Activated naive CD8-positive, alpha-beta T cell treated with anti-CD3 and anti-CD28 coated beads, Interleukin-2, amount 10 ng/mL, durations not matched to agents 7 days and 5 days (primary cell): ENCODE measurements at regions not wholly inside any gene's neighbourhood (a gene's known extent, or its start where the extent isn't known, plus 50 kb on each side); places are given as distances from the start of the nearest gene placed in this dataset.
A peak's percentile ranks its signal among the peaks of the same experiment; 100 is the strongest.

Experiments used
- ATAC-seq: fragments of 150-1000 bp; cut with Tn5 transposase; one replicate; pipeline ENCODE4 v1.10.0; 2021; ENCODE audit warnings: low read depth, moderate library complexity
- POLR2A ChIA-PET: fragments of 350-600 bp; sonication (Branson Sonifier 250); formaldehyde crosslinking; loops from one replicate; lab custom pipeline; 2021; ENCODE audit warnings: antibody characterized with exemption; lab: Charles Lee
- DNase-seq: peaks from one replicate; pipeline ENCODE4 v3.0.0; 2021
- H3K27ac Mint-ChIP-seq: one replicate; pipeline ENCODE4 v1.8.0; 2022; ENCODE audit warnings: mild to moderate bottlenecking, mixed read lengths
- H3K27me3 Mint-ChIP-seq: one replicate; pipeline ENCODE4 v1.8.0; 2022; ENCODE audit warnings: mild to moderate bottlenecking, moderate library complexity, mixed read lengths
- H3K36me3 Mint-ChIP-seq: one replicate; pipeline ENCODE4 v1.8.0; 2021; ENCODE audit warnings: mild to moderate bottlenecking, mixed read lengths
- H3K4me1 Mint-ChIP-seq: one replicate; pipeline ENCODE4 v1.8.0; 2021; ENCODE audit warnings: mixed read lengths
- H3K4me3 Mint-ChIP-seq: one replicate; pipeline ENCODE4 v1.8.0; 2022; ENCODE audit warnings: mild to moderate bottlenecking, moderate library complexity, mixed read lengths
- H3K9me3 Mint-ChIP-seq: one replicate; pipeline ENCODE4 v1.8.0; 2021; ENCODE audit warnings: mixed read lengths

DNA sequence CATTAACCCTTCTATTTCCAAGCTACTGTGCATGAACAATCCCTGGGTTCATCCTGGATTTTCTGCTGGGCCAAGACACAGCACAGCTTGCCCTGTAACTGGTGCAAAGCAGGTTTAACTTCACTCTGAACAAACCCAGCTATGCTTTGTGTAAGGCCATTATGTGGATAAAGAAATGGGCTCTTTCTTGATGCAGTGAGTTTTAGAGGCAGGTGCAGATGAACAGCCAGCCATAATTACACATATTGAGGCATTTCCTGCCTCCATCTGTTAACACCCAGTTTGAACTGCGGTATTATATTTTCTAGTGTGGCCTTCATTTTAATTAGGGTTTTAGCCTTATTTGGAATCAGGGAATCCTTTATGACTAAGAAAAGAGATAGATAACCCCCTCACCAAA, 68.7 kb upstream of the ARX start:
- DNase-seq (no peak), ATAC-seq (no peak)
- Mint-ChIP-seq H3K4me1 (no peaks in the 10 kb centered on the region), H3K36me3 (no peaks in the 10 kb centered on the region), H3K27me3 (peaks cover 2% of the 10 kb centered on the region), H3K27ac (no peak overlapping the region), H3K4me3 (no peak overlapping the region), H3K9me3 (no peaks in the 10 kb centered on the region)
- POLR2A ChIA-PET = no interaction called here

GRCh38 chrX:25083661-25084060, 67.9 kb upstream of the ARX start:
- no peak for ATAC-seq
- no peaks in the 10 kb centered on the region for H3K9me3 Mint-ChIP-seq
- no peaks in the 10 kb centered on the region for H3K36me3 Mint-ChIP-seq
- POLR2A ChIA-PET = no interaction called here
- H3K4me3 Mint-ChIP-seq = no peak overlapping the region
- H3K4me1 Mint-ChIP-seq = no peaks in the 10 kb centered on the region
- peaks cover 2% of the 10 kb centered on the region for H3K27me3 Mint-ChIP-seq
- H3K27ac Mint-ChIP-seq = no peak overlapping the region
- DNase-seq = no peak

- POLR2A ChIA-PET = no interaction called here
These were observed 63.3 kb upstream of the ARX start for GRCh38 chrX:25079020-25079419.

GRCh38 chrX:25076941-25077500, 61.3 kb upstream of the ARX start:
- Mint-ChIP-seq H3K27me3 (peaks cover 10% of the 10 kb centered on the region), H3K27ac (no peak overlapping the region), H3K4me3 (no peak overlapping the region), H3K36me3 (no peaks in the 10 kb centered on the region), H3K4me1 (no peaks in the 10 kb centered on the region), H3K9me3 (no peaks in the 10 kb centered on the region)
- no peak for DNase-seq
- POLR2A ChIA-PET = no interaction called here
- ATAC-seq = no peak

More at GRCh38 chrX:25079020-25079419, 63.3 kb upstream of the ARX start:
- no peaks in the 10 kb centered on the region for H3K4me1 Mint-ChIP-seq
- no peak overlapping the region for H3K4me3 Mint-ChIP-seq
- DNase-seq (no peak), ATAC-seq (no peak)
- H3K36me3 Mint-ChIP-seq = no peaks in the 10 kb centered on the region
- H3K27ac Mint-ChIP-seq = no peak overlapping the region
- H3K9me3 Mint-ChIP-seq = no peaks in the 10 kb centered on the region
- peaks cover 7% of the 10 kb centered on the region for H3K27me3 Mint-ChIP-seq

- Mint-ChIP-seq H3K36me3 (no peaks in the 10 kb centered on the region), H3K9me3 (no peaks in the 10 kb centered on the region)
- no peak for ATAC-seq
These were observed 56.5 kb upstream of the ARX start for GRCh38 chrX:25072247-25072646.

DNA sequence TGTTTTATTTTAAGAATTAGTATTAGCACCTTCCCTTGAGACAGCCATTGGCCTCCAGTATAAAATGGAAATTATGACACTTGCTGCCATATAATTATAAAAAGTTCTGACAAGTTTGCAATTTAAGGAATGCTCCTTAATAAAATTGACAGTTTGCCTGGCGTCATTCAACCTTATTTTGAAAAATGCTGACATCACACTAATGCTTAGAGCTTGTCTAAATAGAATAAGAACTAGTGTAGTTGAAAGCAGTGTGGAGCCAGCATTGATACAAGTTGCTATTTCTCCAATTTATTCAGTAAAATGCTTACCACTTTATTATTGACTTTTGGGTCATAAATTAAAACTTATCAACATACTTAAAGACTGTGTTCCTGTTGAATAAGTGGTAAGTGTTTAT, 54.3 kb upstream of the ARX start:
- H3K9me3 Mint-ChIP-seq = no peaks in the 10 kb centered on the region
- H3K27ac Mint-ChIP-seq = no peak overlapping the region
- POLR2A ChIA-PET = no interaction called here
- H3K36me3 Mint-ChIP-seq = no peaks in the 10 kb centered on the region
- H3K4me3 Mint-ChIP-seq = no peak overlapping the region
- ATAC-seq (no peak), DNase-seq (no peak)
- peaks cover 7% of the 10 kb centered on the region for H3K4me1 Mint-ChIP-seq
- H3K27me3 Mint-ChIP-seq = peaks cover 4% of the 10 kb centered on the region

More at GRCh38 chrX:25072247-25072646, 56.5 kb upstream of the ARX start:
- peaks cover 7% of the 10 kb centered on the region for H3K27me3 Mint-ChIP-seq
- POLR2A ChIA-PET = interaction anchor here (0.6 kb wide), 1 partner anchor 706 kb away, joined by 3 read pairs; no protein-coding TSS in a partner anchor
- H3K27ac Mint-ChIP-seq = no peak overlapping the region
- peaks cover 7% of the 10 kb centered on the region for H3K4me1 Mint-ChIP-seq
- H3K4me3 Mint-ChIP-seq = no peak overlapping the region
- DNase-seq = no peak

DNA sequence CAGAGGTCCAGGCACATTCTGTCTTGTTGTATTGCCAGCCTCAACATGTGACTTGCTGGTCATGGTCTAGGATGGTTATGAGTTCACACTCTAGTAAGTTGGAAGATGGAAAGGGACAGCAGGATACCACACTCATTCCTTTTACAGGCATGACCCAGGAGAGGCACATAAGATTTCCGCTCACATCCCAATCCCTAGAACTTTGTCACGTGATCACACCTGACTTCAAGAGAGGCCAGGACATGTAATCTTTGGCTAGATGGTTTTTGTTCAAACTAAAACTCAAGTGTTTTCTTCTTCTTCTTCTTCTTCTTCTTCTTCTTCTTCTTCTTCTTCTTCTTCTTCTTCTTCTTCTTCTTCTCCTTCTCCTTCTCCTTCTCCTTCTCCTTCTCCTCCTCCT, 53.4 kb upstream of the ARX start:
- Mint-ChIP-seq H3K4me3 (no peak overlapping the region), H3K27me3 (peaks cover 4% of the 10 kb centered on the region), H3K36me3 (no peaks in the 10 kb centered on the region), H3K27ac (no peak overlapping the region), H3K9me3 (no peaks in the 10 kb centered on the region), H3K4me1 (peaks cover 7% of the 10 kb centered on the region)
- no peak for ATAC-seq
- no peak for DNase-seq
- POLR2A ChIA-PET = no interaction called here

GRCh38 chrX:25068340-25068739, 52.6 kb upstream of the ARX start:
- Mint-ChIP-seq H3K4me1 (peaks cover 7% of the 10 kb centered on the region), H3K9me3 (no peaks in the 10 kb centered on the region), H3K4me3 (peak overlapping the region; percentile 37), H3K27me3 (peaks cover 4% of the 10 kb centered on the region), H3K27ac (peak overlapping the region; percentile 12), H3K36me3 (no peaks in the 10 kb centered on the region)
- POLR2A ChIA-PET = no interaction called here
- ATAC-seq (no peak), DNase-seq (no peak)

DNA sequence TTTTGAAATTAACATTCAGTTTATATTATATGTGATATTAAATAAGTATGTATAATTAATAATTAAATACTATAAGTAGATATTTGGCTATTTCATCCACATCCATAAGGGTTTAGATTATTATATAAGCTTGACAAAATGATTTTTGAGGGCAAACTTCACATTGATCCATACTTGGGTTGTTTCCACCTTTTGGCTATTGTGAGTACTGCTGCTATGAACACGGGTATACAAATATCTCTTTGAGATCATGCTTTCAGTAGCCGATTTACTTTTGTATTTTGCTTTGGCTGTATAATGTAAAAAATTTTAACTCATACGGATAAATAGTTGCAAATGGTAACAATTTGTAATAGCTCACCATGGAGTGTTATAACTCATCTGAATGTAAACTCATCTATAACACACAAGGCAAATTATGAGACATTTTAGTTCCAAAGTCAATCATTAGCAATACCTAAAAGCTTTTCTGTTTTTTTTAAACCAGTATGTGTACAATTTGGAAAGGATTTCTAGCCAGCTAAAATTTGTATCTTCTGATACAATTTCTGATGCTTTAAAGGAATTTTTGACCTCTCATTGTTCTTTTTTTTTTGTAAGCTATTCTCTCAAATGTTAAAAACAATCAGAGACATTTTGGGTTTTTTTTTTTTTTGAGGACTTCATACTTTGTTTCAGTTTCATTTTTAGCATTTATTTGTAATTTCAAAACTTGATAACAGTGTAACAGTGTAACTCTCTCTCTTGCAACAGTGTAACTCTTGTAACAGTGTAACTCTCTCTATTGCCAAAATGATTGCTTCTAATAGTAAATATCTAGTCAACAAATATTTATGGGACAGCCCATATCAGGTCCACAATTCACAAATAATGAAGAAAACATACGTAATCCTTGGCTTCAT, 51.8 kb upstream of the ARX start:
- Mint-ChIP-seq H3K27me3 (no peaks in the 10 kb centered on the region), H3K4me1 (peaks cover 7% of the 10 kb centered on the region), H3K9me3 (no peaks in the 10 kb centered on the region), H3K27ac (peak overlapping the region; percentile 61), H3K4me3 (peak overlapping the region; percentile 37), H3K36me3 (no peaks in the 10 kb centered on the region)
- ATAC-seq (no peak), DNase-seq (no peak)
- POLR2A ChIA-PET = no interaction called here

DNA sequence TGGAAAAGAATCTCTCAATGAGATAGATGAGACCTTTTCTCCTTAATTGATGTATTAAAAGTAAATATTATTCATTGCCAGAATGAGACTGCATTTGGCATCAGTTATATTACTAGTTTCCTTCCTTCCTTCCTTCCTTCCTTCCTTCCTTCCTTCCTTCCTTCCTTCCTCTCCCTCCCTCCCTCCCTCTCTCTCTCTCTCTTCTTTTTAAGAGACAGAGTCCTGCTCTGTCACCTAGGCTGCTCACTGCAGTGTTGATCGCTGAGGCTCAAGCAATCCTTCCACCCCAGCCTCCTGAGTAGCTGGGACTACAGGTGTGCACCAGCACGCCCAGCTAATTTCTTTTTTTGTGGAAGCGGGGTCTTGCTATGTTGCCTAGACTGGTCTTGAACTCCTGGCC, 50.4 kb upstream of the ARX start:
- Mint-ChIP-seq H3K9me3 (no peaks in the 10 kb centered on the region), H3K27ac (no peak overlapping the region), H3K36me3 (no peaks in the 10 kb centered on the region), H3K4me3 (no peak overlapping the region), H3K27me3 (peaks cover under 1% of the 10 kb centered on the region), H3K4me1 (peaks cover 7% of the 10 kb centered on the region)
- no peak for ATAC-seq
- no peak for DNase-seq
- POLR2A ChIA-PET = no interaction called here
